Loucy (cell line): ENCODE measurements at regions not wholly inside any gene's neighbourhood (a gene's known extent, or its start where the extent isn't known, plus 50 kb on each side); places are given as distances from the start of the nearest gene placed in this dataset.

Experiments used
- H2AFZ ChIP-seq: fragments of 200-600 bp; sonication (generic); 2 replicates; pipeline ENCODE4 v1.6.0; 2016; ENCODE audit warnings: antibody characterized with exemption, mild to moderate bottlenecking, low read length, moderate library complexity
- H3F3A ChIP-seq: fragments of 200-600 bp; 2 replicates; pipeline ENCODE4 v1.6.0; 2016; ENCODE audit warnings: antibody characterized with exemption, low read depth, mild to moderate bottlenecking
- H3K27me3 ChIP-seq: fragments of 200-600 bp; sonication (generic); 2 replicates; pipeline ENCODE4 v1.6.1; 2014; ENCODE audit warnings: low read length, mild to moderate bottlenecking; ENCODE audit not compliant: insufficient read depth, poor library complexity, severe bottlenecking
- H3K36me3 ChIP-seq: fragments of 200-600 bp; sonication (generic); 2 replicates; pipeline ENCODE4 v1.6.1; 2016; ENCODE audit warnings: low read length; ENCODE audit not compliant: insufficient read depth
- H3K4me1 ChIP-seq: fragments of 200-600 bp; sonication (generic); 2 replicates; pipeline ENCODE4 v1.5.1; 2014; ENCODE audit warnings: low read length, mild to moderate bottlenecking; ENCODE audit not compliant: insufficient read depth, poor library complexity, severe bottlenecking
- H3K4me2 ChIP-seq: fragments of 200-600 bp; sonication (generic); 2 replicates; pipeline ENCODE4 v1.6.0; 2014; ENCODE audit warnings: antibody characterized with exemption, low read length, low read depth, mild to moderate bottlenecking; ENCODE audit not compliant: poor library complexity, severe bottlenecking
- H3K4me3 ChIP-seq: fragments of 200-600 bp; sonication (generic); 2 replicates; pipeline ENCODE4 v1.5.1; 2014; ENCODE audit warnings: low read length, mild to moderate bottlenecking, mixed read lengths; ENCODE audit not compliant: poor library complexity, severe bottlenecking
- H3K79me2 ChIP-seq: fragments of 200-600 bp; sonication (generic); 2 replicates; pipeline ENCODE4 v1.6.1; 2014; ENCODE audit warnings: low read length; ENCODE audit not compliant: insufficient read depth
- H3K9ac ChIP-seq: fragments of 200-600 bp; sonication (generic); 2 replicates; pipeline ENCODE4 v1.6.0; 2014; ENCODE audit warnings: mild to moderate bottlenecking, low read depth, low read length, moderate library complexity; ENCODE audit not compliant: poor library complexity, severe bottlenecking
- H3K9me2 ChIP-seq: fragments of 200-600 bp; sonication (generic); replicated peaks from 2 replicates; pipeline ENCODE4 v1.6.1; 2016; ENCODE audit warnings: low read depth, low read length, mixed read lengths
- H3K9me3 ChIP-seq: fragments of 200-600 bp; sonication (generic); 2 replicates; pipeline ENCODE4 v1.6.1; 2014; ENCODE audit warnings: mild to moderate bottlenecking, antibody characterized with exemption, low read length, low read depth; ENCODE audit not compliant: insufficient read depth
- H4K20me1 ChIP-seq: fragments of 200-600 bp; sonication (generic); 2 replicates; pipeline ENCODE4 v1.6.0; 2014; ENCODE audit warnings: antibody characterized with exemption, low read length, mild to moderate bottlenecking; ENCODE audit not compliant: insufficient read depth, poor library complexity, severe bottlenecking
- CTCF ChIP-seq: fragments of 200-600 bp; sonication (generic); conservative IDR thresholded peaks from 2 replicates; pipeline ENCODE4 v1.5.1; 2014; ENCODE audit warnings: mild to moderate bottlenecking, antibody characterized with exemption, low read length
- EZH2phosphoT487 ChIP-seq: fragments of 200-600 bp; IDR thresholded peaks from 2 replicates; pipeline ENCODE4 v1.6.1; 2018; ENCODE audit warnings: antibody characterized with exemption, mild to moderate bottlenecking, moderate library complexity, borderline replicate concordance

GRCh38 chr4:4770610-4771009 is 88.9 kb upstream of the MSX1 start:
- Histone ChIP-seq H3K9ac (no peak overlapping the region), H3K4me3 (no peak overlapping the region), H3K4me1 (no peaks in the 10 kb centered on the region), H3K9me3 (peaks cover 7% of the 10 kb centered on the region; the same call in 1 of the 2 replicates), H3K36me3 (no peaks in the 10 kb centered on the region), H2AFZ (no peak overlapping the region), H3K4me2 (no peak overlapping the region), H4K20me1 (no peaks in the 10 kb centered on the region), H3F3A (no peaks in the 10 kb centered on the region), H3K9me2 (no peaks in the 10 kb centered on the region), H3K27me3 (no peaks in the 10 kb centered on the region), H3K79me2 (no peaks in the 10 kb centered on the region)
- TF ChIP-seq CTCF: no peak
- no peak for TF ChIP-seq EZH2phosphoT487

- Histone ChIP-seq H3K27me3 (no peaks in the 10 kb centered on the region), H3K9me3 (peaks cover 7% of the 10 kb centered on the region; the same call in 1 of the 2 replicates), H3K36me3 (no peaks in the 10 kb centered on the region), H3K4me3 (no peak overlapping the region), H3K4me2 (no peak overlapping the region), H3F3A (no peaks in the 10 kb centered on the region), H4K20me1 (no peaks in the 10 kb centered on the region), H3K9ac (no peak overlapping the region), H2AFZ (no peak overlapping the region), H3K79me2 (no peaks in the 10 kb centered on the region), H3K9me2 (no peaks in the 10 kb centered on the region), H3K4me1 (no peaks in the 10 kb centered on the region)
- no peak for TF ChIP-seq EZH2phosphoT487
- no peak for TF ChIP-seq CTCF
Measured at GRCh38 chr4:4766564-4766963, 92.9 kb upstream of the MSX1 start.

- TF ChIP-seq CTCF (no peak), EZH2phosphoT487 (no peak)
- no peaks in the 10 kb centered on the region for H3K9me2 ChIP-seq
- no peak overlapping the region for H3K4me3 ChIP-seq
- no peaks in the 10 kb centered on the region for H3K4me1 ChIP-seq
- no peaks in the 10 kb centered on the region for H4K20me1 ChIP-seq
- H3K79me2 ChIP-seq: no peaks in the 10 kb centered on the region
- no peaks in the 10 kb centered on the region for H3K27me3 ChIP-seq
- H3K9ac ChIP-seq: no peak overlapping the region
- peaks cover 7% of the 10 kb centered on the region; the same call in 1 of the 2 replicates for H3K9me3 ChIP-seq
- H2AFZ ChIP-seq: no peak overlapping the region
- H3F3A ChIP-seq: no peaks in the 10 kb centered on the region
- H3K4me2 ChIP-seq: no peak overlapping the region
- no peaks in the 10 kb centered on the region for H3K36me3 ChIP-seq
Measured at GRCh38 chr4:4765811-4766210, 93.7 kb upstream of the MSX1 start.
